Osteocyte (in vitro differentiated cells): ENCODE measurements at regions not wholly inside any gene's neighbourhood (a gene's known extent, or its start where the extent isn't known, plus 50 kb on each side); places are given as distances from the start of the nearest gene placed in this dataset.
A peak's percentile ranks its signal among the peaks of the same experiment; 100 is the strongest.
"Not testable (repeated sequence)": the region's sequence is repeated elsewhere in the genome, so short reads cannot be mapped to it uniquely, and the experiment has no call there.

Source experiments
- DNase-seq: peaks from one replicate; pipeline ENCODE4 v3.0.0; 2021; ENCODE audit warnings: mixed read lengths; ENCODE audit not compliant: unreplicated experiment; ENCODE audit errors: extremely low spot score
- H3K27ac Mint-ChIP-seq: one replicate; pipeline ENCODE4 v1.8.0; 2021; ENCODE audit warnings: mild to moderate bottlenecking, mixed read lengths; ENCODE audit not compliant: unreplicated experiment
- H3K27me3 Mint-ChIP-seq: one replicate; pipeline ENCODE4 v1.8.0; 2021; ENCODE audit warnings: mixed read lengths; ENCODE audit not compliant: unreplicated experiment
- H3K36me3 Mint-ChIP-seq: one replicate; pipeline ENCODE4 v1.8.0; 2021; ENCODE audit warnings: mixed read lengths; ENCODE audit not compliant: unreplicated experiment
- H3K4me1 Mint-ChIP-seq: one replicate; pipeline ENCODE4 v1.8.0; 2021; ENCODE audit warnings: mixed read lengths; ENCODE audit not compliant: unreplicated experiment
- H3K4me3 Mint-ChIP-seq: one replicate; pipeline ENCODE4 v1.8.0; 2021; ENCODE audit warnings: mild to moderate bottlenecking, moderate library complexity, mixed read lengths; ENCODE audit not compliant: unreplicated experiment
- H3K9me3 Mint-ChIP-seq: one replicate; pipeline ENCODE4 v1.8.0; 2021; ENCODE audit warnings: mixed read lengths; ENCODE audit not compliant: unreplicated experiment
- TF ChIP-seq, protein P1 (sequence below): fragments of 200-600 bp; sonication (generic); IDR thresholded peaks from 2 replicates; pipeline ENCODE4 v1.5.0; 2021; ENCODE audit warnings: antibody characterized with exemption, mild to moderate bottlenecking, moderate library complexity

GRCh38 chr1:73842436-73842835 is 355.5 kb downstream of the LRRIQ3 start:
- TF ChIP-seq, protein P1, sequence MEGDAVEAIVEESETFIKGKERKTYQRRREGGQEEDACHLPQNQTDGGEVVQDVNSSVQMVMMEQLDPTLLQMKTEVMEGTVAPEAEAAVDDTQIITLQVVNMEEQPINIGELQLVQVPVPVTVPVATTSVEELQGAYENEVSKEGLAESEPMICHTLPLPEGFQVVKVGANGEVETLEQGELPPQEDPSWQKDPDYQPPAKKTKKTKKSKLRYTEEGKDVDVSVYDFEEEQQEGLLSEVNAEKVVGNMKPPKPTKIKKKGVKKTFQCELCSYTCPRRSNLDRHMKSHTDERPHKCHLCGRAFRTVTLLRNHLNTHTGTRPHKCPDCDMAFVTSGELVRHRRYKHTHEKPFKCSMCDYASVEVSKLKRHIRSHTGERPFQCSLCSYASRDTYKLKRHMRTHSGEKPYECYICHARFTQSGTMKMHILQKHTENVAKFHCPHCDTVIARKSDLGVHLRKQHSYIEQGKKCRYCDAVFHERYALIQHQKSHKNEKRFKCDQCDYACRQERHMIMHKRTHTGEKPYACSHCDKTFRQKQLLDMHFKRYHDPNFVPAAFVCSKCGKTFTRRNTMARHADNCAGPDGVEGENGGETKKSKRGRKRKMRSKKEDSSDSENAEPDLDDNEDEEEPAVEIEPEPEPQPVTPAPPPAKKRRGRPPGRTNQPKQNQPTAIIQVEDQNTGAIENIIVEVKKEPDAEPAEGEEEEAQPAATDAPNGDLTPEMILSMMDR, result no peak
- Mint-ChIP-seq H3K27ac (no peak overlapping the region), H3K9me3 (no peaks in the 10 kb centered on the region), H3K4me3 (no peak overlapping the region), H3K36me3 (no peaks in the 10 kb centered on the region), H3K4me1 (no peaks in the 10 kb centered on the region), H3K27me3 (no peaks in the 10 kb centered on the region)
- DNase-seq, result no peak

GRCh38 chr1:73839922-73840321 is 358.1 kb downstream of the LRRIQ3 start:
- Mint-ChIP-seq H3K27me3 (no peaks in the 10 kb centered on the region), H3K4me1 (no peaks in the 10 kb centered on the region), H3K36me3 (no peaks in the 10 kb centered on the region), H3K9me3 (no peaks in the 10 kb centered on the region), H3K4me3 (no peak overlapping the region), H3K27ac (no peak overlapping the region)
- TF ChIP-seq, protein P1, result peak; percentile 31
- no peak for DNase-seq

- Mint-ChIP-seq H3K27me3 (no peaks in the 10 kb centered on the region), H3K4me3 (no peak overlapping the region), H3K4me1 (no peaks in the 10 kb centered on the region), H3K36me3 (no peaks in the 10 kb centered on the region), H3K9me3 (no peaks in the 10 kb centered on the region), H3K27ac (no peak overlapping the region)
- DNase-seq, result no peak
- TF ChIP-seq, protein P1, result no peak
These were observed 365.4 kb downstream of the LRRIQ3 start for GRCh38 chr1:73832276-73833181.

DNA sequence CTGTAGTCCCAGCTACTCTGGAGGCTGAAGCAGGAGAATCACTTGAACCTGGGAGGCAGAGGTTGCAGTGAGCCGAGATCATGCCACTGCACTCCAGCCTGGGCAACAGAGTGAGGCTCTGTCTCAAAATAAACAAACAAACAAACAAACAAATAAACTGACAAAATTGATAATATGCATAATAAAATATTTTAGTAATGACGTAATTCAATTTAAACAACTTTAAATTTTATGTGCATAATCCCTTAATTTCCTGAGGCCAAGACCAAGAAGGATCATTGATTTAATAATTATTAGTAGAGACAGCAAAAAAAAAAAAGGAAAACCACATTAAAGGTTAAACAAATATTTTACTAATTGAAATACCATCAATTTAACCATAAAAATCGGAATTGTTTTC is 370.7 kb downstream of the LRRIQ3 start:
- DNase-seq, H3K27ac Mint-ChIP-seq, H3K4me3 Mint-ChIP-seq, H3K36me3 Mint-ChIP-seq, H3K4me1 Mint-ChIP-seq, H3K9me3 Mint-ChIP-seq, H3K27me3 Mint-ChIP-seq: not testable (repeated sequence)

GRCh38 chr1:73824065-73824464 is 373.9 kb downstream of the LRRIQ3 start:
- TF ChIP-seq, protein P1, result no peak
- H3K27me3 Mint-ChIP-seq, result peaks cover 4% of the 10 kb centered on the region
- H3K27ac Mint-ChIP-seq, result no peak overlapping the region
- H3K4me3 Mint-ChIP-seq, result no peak overlapping the region
- no peaks in the 10 kb centered on the region for H3K9me3 Mint-ChIP-seq
- H3K4me1 Mint-ChIP-seq, result no peaks in the 10 kb centered on the region
- no peak for DNase-seq
- no peaks in the 10 kb centered on the region for H3K36me3 Mint-ChIP-seq
